GM19397 (cell line): ENCODE measurements at regions not wholly inside any gene's neighbourhood (a gene's known extent, or its start where the extent isn't known, plus 50 kb on each side); places are given as distances from the start of the nearest gene placed in this dataset.

Experiments
- ATAC-seq: cut with Tn5 transposase; IDR thresholded peaks from one replicate; pipeline ENCODE4 v1.9.1; 2021; ENCODE audit warnings: mild to moderate bottlenecking, moderate library complexity; ENCODE audit not compliant: unreplicated experiment

DNA sequence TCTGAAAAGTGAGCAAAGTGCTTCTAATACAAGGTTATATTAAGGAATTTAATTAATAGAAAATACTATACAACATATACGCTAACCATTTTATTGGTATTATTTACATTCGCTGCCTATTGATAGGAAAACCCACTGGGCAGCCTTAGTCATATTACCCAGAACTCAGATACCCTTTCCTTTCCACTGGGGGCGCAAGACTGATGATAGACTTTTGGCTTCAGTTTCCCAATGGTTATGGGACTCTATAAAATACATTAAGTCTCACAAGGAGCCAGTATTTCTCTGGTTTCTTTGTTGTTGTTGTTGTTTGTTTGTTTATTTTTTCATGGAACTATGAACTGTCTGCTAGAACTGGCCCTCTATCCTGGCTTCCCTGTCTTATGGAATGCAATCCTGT, 471.1 kb upstream of the KIRREL3 start:
- ATAC-seq, result no peak

- peak; percentile 61 for ATAC-seq
Observed at GRCh38 chr11:127470306-127470884, 469.8 kb upstream of the KIRREL3 start.

DNA sequence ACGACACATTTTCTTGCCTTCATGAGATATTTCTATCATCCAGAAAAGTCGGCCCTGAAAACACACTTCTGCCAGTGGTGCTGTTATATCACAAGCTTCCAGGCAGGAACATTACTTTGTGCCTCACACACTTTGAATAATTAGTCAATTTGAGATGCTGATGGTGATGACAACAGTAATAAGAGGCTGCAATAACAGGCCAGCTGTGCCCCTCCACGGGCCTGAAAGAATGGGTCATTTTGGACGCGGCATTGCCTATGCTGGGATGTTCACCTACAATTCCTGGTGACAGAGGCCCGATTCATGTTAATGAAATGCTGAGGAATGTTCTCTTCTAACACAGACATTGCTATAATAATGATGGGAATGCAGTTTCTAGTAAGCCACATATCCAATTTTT, 463.8 kb upstream of the KIRREL3 start:
- ATAC-seq, result no peak

DNA sequence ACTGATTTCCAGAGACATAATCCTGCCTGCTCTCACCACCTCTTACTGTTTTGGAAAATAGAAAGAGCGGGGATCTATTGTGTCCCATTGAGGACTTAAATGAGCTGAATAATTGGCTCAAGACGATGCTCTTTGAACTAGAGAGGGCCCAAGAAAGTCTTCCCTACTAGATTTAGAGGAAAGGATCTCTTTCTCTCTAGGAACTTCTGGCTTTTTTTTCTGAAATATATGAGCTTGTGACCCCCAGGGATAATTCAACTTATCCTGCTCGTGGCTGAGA, 461.4 kb upstream of the KIRREL3 start:
- no peak for ATAC-seq

DNA sequence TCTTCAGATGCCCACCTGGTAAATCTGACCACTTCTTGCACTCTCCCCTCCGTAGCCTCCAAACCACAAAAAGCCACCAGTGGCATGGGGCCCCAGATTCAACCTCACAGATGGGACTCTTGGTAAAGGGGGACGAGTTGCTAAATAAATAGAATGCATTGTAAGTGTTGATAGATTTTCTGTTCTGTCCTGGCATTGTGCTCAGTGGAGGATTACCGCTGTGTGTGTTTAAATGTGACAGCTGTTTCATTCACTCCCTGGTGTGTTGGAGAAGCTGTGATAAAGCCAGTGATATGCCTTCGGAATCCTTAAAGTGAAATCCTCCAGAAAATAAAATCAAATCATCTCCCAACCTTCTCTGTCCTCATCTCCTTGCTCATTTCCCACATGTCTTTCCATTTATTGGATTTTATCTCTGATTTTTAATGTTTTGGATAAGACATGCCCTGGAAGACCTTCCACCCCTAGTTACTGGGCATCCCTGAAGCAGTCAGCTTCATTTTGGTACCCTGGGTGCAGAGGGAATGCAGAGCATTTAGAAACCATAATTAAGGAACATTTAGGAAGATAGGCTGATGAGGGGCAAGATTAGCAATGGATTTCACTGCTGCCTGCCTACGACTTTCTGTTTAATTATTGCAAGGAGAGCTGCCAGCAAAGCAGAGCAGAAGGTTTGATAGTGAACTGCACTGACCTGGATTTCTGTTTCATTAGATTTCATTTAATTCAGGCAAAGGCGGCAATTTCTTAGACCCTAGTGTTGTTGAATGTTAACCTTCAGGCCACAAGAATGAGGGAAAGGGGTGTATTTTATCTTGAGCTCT, 460.9 kb upstream of the KIRREL3 start:
- no peak for ATAC-seq

DNA sequence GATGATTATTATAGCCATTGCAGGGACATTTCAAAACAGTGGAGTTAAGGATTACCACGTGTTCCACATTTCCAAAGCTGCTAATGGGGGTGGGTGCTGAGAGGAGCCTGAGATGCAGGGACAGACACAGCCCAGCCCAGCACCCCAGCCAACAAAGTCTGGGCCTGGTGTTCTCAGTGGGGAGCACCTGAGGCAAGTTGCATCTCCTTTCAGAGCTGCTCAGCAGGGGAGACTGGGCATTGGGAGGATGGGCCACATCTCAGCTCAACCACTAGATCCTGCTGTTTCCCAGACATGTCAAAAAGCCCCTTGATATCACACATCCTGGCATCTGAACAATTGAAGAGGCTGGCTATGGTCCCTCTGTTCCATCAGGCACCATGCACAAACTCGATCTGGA, 458.0 kb upstream of the KIRREL3 start:
- no peak for ATAC-seq

DNA sequence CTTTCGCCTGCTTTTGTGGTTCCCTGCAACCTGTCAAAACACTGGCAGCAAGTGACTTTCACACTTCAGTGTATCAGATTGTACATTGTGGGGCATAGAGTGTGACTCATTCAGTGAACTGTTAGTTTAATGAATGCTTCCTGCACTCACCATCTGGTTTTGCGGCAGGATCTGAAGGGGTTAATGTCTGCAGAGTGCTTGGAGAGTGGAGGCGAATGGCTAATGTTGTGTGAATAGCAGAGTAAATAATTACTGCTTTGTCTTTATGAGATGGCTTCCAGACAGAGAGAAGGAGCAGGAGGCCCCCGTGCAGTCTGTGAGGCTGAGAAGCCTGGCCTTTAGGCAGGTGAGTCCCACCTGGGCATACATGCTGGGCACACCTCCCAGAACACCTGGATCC, 454.3 kb upstream of the KIRREL3 start:
- no peak for ATAC-seq

- ATAC-seq, result no peak
Observed at GRCh38 chr11:127452533-127452932, 452.0 kb upstream of the KIRREL3 start.

DNA sequence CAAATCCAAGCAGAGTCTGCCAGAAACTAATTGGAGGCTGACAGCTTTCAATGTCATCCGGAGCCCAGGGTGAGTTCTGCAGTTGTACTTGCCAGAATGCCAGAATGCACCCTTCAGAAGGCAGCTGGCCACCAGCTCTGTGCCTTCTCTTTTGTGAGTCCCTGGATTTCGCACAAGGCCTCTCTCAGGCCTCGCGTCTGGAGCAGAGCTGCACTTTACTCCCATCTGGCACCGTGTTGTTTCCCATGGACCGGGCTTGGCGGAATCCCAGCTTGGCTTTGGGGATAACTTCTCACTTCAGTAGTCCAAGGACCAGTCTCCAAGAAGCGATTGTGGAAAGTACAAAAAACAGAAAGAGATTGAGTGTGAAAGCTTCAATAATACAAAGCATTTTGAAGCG, 451.3 kb upstream of the KIRREL3 start:
- no peak for ATAC-seq

DNA sequence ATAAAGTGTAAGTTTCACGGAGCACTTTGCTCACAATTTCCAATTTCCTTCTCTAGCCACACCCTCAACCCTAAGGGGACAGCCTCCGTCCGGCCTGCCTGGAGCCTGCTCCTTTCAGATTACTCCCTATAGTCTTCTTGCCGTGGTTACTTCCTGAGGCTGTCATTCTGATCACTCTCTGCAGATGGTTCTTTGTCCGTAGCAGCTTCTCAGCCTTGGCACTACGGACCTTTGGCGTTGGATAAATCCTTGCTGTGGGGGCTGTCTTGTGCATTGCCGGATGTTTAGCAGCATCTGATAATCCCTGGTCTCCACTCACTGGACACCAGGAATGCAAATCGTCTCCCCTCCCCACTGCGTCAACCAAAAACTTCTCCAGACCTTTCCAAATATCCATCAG, 447.5 kb upstream of the KIRREL3 start:
- ATAC-seq, result no peak

GRCh38 chr11:127445476-127445875, 444.9 kb upstream of the KIRREL3 start:
- no peak for ATAC-seq

- ATAC-seq, result no peak
Observed at GRCh38 chr11:127443297-127443696, 442.7 kb upstream of the KIRREL3 start.

- ATAC-seq, result no peak
Observed at GRCh38 chr11:127440616-127441015, 440.0 kb upstream of the KIRREL3 start.

DNA sequence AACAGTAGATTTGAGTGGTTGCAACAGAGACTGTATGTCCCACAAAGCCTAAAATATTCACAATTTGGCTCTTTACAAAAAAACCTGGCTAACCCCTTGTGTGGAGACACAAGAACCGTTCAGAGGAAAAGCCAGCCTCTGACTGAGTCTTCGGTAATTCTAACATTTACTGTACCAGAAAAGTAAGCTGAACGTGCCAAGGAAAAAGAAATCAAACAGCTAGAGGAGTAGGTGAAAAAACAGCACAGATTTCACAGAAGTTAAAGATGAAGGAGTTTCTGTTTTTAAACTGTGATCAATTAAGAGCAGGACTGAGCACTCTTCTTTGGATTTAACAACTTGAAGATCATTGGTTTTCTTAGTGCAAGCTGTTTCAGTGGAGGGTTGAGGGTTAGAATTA, 424.7 kb upstream of the KIRREL3 start:
- ATAC-seq, result no peak

GRCh38 chr11:127424661-127425060, 424.1 kb upstream of the KIRREL3 start:
- no peak for ATAC-seq

DNA sequence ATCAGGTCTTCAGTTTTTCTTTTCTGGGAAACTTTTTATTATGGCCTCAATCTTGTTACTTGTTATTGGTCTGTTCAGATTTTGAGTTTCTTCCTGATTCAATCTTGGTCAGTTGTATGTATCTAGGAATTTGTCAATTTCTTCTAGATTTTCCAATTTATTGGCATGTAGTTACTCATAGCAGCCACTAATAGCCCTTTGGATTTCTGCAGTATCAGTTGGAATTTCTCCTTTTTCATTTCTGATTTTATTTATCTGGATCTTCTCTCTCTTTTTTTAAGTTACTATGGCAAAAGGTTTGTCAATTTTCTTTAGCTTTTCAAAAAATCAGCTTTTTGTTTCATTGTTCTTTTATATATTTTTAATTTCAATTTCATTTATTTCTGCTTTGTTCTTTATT, 419.6 kb upstream of the KIRREL3 start:
- ATAC-seq, result no peak

DNA sequence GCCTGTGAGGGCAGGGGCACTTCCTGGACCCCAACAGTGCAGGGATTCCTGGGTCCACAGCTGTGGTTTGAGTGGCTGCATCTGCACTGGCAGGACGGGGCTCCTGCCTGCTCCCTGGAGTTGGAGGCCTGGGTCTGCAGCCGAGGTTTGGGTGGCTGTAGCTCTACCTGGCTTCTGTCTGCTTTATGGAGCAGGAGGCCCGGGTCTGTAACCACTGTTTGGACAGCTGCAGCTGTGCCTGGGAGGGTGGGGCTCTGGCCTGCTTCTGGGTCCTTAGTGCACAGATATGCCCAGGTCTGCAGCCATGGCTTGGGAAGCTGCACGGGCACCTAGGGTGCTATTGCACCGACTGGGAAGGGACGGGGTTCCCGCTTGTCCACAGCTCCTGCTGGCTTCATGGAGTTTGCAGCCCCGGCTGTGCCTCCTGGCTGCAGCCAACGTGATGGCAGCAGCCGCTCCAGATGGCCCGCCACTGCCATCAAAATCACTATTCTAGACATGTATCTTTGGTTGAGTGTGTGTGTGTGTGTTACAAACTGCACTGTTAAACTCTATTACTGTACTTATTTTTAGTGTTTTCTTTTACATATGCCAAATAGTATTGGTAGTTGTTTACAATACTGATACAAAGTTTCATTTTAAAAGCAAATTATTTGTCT, 412.3 kb upstream of the KIRREL3 start:
- ATAC-seq, result no peak

GRCh38 chr11:127412234-127412633, 411.7 kb upstream of the KIRREL3 start:
- no peak for ATAC-seq

DNA sequence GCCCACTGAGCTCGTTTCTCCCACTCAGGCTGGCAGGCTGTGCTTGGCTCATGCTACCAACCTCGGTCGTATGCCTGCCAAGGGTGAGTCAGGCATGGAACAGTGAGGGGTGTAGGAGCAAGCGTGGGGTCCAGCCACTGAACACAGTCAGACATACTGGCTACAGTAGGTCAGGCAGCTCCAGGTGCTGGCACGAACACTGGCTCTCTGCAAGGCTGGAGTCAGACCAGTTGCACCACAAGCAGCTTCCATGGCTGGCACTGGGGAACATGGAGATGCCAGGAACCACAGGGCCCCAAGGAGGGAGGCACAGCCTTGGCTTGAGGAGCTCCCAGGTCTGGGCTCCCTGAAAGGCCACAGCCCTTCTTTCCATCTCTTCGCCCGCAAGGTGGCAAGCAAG, 410.7 kb upstream of the KIRREL3 start:
- ATAC-seq, result no peak

GRCh38 chr11:127395034-127395433, 394.5 kb upstream of the KIRREL3 start:
- ATAC-seq, result no peak

GRCh38 chr11:127393460-127393997, 393.0 kb upstream of the KIRREL3 start:
- no peak for ATAC-seq

DNA sequence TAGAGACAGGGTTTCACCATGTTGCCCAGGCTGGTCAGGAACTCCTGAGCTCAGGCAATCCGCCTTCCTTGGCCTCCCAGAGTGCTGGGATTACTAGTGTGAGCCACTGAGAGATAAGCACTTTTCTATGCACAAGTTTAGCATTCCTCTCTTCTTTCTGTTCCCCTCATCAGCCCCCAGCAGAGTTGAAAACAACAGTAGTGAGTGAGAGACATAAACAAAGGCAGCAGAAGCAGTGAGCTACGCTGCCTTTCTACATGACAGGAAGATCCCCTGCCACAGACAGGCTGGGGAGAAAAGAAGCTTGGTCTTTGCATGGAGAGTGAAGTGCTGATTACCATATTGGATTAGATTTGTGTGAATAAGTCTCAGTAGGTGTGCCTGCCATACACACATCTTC, 392.0 kb upstream of the KIRREL3 start:
- ATAC-seq, result no peak
